ENCODE measurements at regions not wholly inside any gene's neighbourhood (a gene's known extent, or its start where the extent isn't known, plus 50 kb on each side); places are given as distances from the start of the nearest gene placed in this dataset.

DNA sequence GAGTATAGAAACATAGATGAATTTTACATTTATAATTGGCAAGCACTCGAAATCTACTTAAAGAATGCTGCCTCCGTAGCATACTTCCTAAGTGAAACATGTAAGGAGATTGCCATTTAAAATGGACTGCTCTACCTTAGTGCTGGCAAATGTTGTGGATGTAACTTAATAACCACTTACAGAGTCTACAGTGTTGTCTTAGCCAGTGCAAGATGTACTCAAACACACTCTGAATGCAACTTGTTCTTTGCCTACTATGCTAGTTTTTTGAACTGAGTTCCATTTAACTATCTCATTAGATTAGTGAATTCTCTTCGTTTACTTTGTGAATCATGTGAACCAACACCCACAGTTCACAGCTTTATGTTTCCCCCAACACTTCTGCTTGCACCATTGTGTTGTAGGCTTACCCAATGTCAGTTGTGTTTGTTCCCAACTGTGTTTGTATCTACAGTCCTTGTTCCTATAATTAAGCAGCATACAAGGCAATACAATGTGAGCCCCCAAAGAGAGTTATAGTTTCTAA, 345.5 kb upstream of the LYPLAL1 start:
- DNase-seq: no peak

DNA sequence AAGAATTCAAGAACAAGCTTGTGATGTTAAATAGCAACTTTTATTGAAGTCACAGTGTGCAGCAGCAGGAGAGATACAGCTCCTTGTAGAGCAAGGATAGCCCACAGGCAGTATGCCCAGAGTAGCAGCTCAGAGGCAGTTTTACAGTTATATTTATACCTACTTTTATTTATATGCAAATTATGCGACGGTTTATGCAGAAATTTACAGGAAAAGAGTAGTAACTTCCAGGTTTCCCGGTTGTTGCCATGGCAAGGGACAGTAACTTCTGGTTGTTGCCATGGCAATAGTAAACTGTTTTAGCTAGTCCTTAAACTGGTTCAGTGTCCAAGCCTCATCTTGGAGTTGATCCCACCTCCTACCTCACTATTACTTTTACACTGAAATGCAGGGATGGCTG, 344.6 kb upstream of the LYPLAL1 start:
- DNase-seq: no peak

DNA sequence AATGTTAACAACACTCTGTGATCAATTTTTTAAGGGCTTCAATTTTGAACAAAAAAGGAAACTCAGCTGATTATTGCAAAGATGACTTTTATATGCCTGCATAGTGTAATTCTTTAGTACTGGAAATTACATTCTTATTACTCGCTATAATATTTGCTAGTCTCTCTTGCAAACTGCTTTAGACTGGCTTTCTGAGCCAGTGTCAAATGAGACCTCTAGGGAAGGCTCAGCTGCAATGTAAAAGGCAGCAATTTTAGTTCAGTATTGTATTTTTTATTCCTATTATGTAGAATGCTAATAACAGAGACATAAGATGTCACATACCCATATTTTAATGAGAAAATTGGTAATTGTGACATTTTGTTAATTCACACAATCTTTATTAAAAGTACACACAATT, 338.1 kb upstream of the LYPLAL1 start:
- no peak for DNase-seq

DNA sequence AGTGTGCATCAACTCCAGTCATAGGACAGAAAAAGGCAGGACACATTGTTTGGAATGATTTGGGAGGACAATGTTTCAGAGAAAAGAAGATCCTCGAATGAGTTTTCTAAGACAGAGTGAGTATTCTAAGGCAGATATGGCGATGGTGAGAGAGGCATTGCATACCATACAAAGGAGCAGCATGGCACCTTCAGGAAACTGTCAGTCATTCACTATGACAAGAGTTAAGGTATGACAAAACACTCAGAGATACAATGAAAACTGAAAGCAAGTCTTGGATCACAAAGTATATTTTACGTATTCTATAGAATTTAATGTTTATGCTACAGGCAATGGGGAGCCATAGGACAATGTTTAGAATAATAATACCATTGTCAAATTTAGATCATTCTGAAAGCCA, 337.4 kb upstream of the LYPLAL1 start:
- DNase-seq: no peak

DNA sequence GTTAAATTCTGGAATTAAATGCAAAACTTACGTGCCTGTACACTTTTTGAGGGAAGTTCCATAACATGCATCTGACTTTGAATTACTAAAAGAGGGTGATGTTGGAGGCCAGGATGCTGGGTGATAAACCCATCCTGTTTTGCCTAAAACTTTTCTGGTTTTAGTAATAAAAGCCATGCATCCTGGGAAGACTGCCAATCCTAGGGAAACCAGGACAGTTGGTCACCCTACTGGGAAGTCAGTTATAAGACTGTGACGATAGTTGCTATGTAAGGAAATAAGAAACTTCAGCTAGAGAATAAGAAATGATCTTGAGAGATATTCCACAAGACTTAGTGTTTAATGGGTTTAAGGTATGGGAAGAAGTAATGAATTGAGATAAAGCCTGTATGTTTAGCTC, 336.6 kb upstream of the LYPLAL1 start:
- peak; percentile 27 for DNase-seq

DNA sequence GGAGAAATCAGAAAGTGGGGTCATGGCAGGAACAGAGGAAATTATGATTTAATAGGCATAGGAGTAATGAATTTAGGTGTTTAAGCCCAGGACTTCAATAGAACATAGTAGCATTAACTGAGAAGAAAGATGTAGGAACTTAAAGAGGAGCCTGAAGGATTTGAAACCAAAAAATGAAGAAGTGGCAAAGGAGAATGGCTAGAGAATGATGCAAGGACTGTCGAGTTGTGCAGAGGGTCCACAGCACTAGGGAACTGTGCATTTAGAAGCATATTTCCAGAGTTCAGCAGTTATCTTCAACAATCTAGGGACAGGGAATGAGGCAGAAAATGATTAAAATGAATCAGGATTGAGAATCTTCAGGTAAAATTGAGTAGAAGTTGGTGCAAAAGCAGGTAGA, 328.1 kb upstream of the LYPLAL1 start:
- no peak for DNase-seq

DNA sequence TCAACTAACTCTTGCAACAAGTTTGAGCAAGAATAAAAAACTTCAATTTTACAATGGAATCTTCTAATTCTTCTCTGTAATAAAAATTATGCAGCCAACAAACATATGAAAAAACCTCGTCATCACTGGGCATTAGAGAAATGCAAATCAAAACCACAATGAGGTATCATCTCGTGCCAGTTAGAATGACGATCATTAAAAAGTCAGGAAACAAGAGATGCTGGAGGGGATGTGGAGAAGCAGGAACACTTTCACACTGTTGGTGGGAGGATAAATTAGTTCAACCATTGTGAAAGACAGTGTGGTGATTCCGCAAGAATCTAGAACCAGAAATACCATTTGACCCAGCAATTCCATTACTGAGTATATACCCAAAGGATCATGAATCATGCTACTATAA, 327.5 kb upstream of the LYPLAL1 start:
- DNase-seq: no peak

DNA sequence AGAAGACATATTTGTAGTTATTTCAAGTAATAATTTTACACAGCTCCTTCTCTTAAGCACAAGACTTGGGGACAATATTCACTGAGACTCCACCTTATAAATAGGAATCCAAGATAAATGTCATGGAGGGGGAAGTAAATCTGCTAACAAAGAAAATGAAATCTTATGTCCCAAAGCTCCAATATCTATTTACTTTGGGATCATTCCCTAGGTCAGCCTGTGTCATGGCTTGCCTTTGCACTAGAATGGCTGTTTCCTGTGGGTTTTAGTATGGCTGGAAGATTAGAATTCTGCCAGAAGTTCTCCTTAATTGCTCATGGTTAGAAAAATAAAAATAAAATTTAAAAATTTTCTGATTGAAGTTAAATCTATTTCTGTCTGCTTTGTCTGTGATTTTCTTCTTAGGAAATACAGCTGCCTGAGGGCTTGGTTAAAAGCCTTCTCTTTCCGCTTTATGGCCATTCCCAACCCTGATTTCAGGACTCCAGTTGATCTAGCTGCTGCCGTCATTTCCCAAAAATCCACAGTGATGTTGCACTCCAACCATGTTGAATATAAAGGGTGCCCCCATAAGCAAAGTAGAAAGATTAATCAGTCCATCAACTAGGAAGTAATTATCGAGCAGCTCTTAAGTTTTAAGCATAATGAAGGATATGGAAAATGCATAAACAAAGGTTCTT, 326.4 kb upstream of the LYPLAL1 start:
- DNase-seq: no peak

DNA sequence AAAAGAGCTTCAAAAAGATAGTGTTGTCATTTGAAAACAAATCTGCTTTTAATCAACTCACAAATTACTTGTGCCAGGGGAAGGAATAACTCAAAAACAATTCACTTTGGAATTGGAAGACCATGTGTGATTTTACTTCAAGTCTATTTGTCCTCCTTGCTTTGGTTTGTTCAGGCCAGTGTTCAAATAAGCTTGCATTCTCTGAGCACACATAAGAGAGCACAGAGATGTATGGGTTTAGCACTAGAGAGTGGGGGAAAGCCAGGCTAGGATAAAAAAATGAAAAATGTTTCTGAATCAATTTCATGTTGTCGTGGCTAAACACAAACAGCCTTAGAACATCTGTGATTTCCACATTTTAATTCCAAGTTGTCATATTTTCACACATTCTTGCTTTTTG, 325.7 kb upstream of the LYPLAL1 start:
- no peak for DNase-seq

DNA sequence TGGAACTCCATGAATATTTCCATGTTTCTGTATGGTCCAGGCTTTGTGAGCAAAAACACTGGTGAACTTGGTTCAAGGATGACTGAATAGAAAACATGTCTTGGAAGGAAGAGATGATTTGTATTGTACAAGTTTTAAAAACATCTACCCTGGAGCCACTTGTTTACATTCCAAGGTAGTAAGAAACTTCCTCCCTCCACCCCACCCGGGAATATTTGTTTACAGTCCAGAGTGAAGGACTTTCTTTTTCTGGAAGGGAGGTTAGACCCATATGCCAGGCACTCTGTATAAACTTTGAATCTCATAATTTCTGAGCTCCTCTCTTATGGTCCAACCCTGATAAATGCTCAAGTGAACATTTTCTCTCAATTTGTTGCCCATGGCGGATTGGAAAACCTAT, 323.3 kb upstream of the LYPLAL1 start:
- no peak for DNase-seq

DNA sequence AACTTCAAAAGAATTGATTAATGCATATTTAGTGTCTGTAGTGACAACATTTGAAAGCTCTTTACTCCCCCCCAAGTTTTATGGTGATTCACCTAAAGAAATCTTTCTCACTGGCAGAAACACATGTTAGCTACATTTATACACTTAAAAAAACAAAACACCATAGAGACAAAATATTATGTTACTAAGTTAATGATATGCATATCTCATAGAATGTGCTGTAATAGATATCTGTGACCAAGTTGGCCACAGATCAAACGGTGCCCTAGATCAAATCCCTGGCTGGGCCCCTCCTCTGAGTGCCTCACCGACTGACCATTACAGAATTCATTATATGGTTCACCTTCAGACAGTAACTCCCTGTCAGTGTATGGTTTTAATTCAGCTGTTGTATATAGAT, 322.1 kb upstream of the LYPLAL1 start:
- DNase-seq: peak; percentile 48

DNA sequence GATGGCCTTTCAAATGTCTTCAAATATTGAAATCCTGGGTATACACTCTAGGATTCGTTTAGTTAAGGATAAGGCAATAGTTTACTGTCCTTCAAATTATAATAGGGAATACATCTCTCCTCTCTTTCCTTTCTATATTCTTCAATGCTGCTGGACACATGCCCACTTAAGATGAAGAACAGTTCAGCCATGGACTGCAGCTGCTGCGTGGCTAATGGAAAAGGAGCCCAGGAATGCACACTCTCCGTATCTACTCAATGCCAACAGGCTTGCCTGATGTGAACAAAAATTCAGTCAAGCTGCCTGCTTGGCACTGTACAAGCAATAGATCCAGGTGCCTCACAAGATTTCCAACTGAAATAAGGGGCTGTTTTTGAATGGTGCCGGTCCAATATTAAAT, 321.2 kb upstream of the LYPLAL1 start:
- no peak for DNase-seq

DNA sequence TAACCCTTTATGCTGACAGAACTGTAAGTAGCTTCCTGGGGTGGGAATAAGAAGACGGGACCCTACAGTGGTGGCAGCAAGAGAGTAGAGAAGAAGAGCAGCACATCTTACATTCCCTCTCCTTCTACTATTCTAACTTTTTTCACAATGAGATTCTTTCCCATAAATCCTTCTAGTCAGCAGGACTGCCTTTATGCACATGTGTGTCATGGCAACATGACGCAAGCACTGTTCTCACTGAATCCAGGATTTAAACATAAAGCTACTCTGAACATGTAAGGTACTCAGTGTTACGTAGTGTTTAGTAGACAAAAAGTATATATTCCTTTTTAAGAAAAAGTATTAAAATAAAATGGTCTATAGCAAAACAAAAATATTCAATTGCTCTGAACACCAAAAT, 309.7 kb upstream of the LYPLAL1 start:
- peak; percentile 39 for DNase-seq

DNA sequence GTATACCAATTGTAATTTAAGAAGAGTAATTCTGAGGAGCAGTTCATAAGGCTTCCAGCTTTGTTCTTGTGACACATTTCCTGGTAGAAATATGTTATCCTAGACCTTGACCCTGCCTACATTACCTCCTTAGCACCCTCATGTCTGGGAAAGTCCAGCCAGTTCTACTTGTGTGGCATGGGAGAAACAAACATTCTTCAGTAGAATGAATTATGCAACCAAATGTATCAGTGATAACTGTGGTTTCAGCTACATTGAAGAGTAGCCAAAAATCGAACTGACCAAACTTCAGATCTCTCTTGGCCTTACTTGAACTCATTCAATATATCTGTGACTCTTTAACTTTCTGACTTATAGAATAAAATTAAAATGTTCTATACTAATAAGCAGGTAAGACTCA, 308.1 kb upstream of the LYPLAL1 start:
- peak; percentile 67 for DNase-seq

DNA sequence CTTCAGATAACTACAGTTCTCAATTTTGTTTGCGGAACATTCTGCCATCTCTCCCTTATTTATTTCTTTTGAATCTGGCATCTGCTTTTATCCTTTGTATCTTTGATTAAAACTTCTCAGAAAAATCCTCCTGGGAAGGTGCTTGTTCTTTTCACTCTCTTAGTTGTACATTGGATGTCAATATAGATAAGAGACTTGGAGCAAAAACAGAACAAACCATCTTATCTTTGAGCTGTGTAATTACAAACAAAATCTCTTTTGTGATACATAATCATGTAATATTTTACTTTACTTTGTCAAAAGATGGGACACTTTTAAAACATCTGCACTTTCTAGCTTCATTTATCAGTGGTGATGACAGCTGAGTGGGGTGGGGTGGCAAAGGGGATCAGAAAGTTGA, 307.2 kb upstream of the LYPLAL1 start:
- no peak for DNase-seq

DNA sequence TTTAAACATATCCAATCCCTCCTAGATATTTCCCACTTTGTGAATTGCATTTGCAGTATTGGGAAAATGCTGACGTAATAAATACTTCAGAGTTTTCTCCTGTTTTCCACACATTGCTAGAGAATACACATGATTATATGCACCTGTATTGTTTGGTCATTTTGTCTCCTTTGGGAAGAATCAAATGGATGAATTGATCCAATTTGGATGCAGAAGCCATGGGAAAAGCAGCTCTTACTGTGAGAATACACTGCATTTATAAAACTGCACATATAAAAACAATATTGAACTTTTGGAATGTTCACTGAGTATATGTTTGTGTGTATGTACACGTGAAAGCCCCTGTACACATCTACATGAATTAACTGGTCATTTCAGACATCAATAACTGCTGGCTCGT, 306.6 kb upstream of the LYPLAL1 start:
- no peak for DNase-seq

DNA sequence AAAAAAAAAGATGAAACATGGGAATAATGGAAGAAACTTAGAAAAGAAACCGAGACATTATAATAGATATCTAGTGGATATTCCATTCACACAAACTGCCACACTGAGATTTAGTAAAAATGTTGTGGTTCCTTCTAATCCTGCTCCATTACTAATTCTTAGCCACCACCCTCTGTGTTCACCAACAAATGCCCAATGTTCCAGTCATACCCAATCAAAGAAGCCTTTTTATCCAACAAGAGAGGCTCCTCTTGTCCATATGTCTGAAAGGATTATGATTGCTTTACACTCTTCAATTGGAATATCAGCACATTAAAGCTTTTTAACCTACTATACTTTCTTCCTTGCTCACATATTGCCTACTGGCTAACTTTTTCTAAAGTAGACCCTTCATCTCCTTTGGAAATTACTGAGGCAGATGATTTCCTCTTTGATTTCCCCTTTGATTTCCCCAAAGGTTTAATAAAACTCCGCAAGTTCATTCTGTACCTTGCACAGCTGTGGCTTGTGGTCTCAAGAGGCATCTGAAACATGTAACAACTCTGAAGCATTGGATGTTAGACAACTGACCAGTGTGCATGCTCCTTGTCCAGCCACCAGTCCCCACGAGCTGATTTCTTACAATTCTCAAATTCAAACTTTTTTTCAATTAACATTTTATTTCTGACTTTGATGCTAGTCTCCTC, 305.6 kb upstream of the LYPLAL1 start:
- DNase-seq: peak; percentile 36

DNA sequence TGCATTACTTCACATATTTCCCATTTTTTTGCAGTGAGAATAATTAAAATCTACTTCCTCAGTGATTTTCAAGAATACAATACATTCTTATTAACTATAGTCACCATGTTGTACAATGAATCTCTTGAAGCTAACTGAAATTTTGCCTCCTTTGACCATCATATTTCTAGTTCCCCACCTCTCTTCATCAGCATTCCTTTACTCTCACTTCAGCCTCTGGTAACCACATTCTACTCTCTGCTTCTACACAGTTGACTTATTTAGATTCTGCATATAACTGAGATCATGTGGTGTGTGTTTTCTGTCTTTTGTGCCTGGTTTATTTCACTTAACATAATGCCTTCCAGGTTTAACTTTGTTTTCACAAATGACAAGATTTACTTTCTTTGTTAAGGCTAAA, 304.4 kb upstream of the LYPLAL1 start:
- DNase-seq: peak; percentile 49

DNA sequence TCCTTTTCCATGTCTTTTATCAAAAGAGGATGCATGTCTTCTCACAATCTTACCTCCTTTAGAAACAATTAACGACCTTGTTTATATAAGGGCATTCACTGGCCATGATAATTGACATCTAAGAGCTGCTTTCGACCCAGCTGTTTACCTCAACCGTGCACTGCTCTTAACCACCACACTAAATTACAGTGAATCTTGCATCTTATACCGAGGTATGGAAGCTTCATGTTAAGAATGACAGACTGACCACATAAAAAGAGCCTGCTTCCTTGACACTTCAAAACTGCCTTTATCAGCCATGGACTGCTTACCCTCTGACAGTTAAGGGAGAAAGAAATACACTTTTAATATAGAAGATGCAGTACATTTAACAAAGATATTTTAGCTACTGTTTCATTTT, 301.7 kb upstream of the LYPLAL1 start:
- DNase-seq: no peak

DNA sequence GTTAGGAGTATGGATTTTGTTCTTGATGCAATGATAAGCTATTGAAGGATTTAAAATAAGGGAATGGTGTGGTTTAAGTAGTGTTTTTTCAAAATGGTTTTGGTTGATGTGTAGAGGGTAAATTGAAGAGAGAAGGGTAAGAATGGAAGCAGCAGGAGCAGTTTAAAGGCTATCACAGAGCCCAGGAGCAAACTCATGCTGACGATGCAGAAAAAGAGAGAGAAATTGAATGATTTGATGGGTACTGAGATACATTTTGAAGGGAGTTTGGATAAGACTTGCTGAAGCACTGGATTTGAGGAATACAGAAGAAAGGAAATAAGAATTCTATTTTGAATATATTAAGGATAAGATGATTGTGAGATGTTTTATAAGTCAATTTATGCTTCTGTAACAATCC, 300.8 kb upstream of the LYPLAL1 start:
- DNase-seq: no peak

DNA sequence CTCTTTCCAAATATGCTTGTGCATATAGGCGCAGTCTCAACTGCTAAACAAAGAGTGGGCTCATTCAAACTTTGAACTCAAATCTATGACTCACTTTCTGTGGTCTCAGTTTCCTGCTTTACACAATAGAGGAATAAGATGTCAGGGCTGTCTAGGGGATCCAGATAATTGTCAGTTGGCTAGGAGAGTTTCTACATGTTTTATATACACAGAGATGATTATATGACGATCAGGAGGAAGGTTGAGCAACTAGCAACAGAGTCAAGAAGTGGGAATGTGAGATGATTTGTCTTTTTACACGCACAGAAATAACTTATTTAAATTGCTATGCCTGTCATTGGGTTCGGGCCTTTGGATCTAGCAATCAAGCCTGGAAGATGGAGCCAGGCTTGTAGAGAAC, 299.4 kb upstream of the LYPLAL1 start:
- DNase-seq: peak; percentile 94

DNA sequence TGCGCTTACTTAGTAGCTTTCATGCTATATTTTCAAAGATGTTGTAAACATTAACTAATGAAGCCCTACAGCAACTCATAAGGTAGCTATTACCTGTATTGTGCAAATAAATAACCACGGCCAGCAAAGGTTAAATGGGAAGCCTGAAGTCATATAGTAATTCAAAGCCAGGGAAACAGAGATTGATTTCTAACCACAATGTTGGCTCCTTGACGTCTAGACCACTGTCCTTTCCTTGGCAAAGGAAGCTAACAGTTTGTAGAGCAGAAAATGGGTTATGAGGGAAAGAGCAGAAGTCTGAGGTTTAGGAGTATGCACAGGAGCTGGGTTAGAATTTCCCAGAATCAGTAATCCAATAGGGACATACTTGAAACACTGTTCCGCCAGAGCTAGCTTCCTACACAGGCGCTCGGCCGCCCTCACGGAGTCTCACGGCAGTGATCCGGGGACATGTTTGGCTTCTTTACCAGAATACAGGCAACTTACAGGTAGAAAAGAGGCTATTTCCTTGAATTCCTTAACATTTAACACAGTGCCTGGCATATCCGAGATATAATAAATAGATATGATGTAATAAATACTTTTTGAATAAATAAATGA, 298.8 kb upstream of the LYPLAL1 start:
- DNase-seq: peak; percentile 29

DNA sequence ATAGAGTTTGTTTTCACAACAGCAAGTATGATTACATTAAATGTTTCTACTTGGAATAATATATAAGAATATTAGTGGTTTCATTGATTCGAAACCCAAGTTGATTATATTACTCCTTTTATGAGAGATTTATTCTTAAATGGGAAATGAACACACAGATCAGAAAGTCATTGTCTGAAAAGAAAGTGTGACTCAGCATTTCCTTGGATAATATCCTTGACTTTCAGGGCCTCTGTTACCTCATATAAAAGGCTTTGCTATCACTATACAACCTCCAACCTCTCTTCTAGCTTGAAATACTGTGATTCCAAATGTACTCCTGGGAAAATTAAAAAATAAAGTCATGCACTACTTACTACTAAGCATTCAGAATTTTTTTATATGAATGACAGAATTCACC, 295.3 kb upstream of the LYPLAL1 start:
- peak; percentile 43 for DNase-seq

DNA sequence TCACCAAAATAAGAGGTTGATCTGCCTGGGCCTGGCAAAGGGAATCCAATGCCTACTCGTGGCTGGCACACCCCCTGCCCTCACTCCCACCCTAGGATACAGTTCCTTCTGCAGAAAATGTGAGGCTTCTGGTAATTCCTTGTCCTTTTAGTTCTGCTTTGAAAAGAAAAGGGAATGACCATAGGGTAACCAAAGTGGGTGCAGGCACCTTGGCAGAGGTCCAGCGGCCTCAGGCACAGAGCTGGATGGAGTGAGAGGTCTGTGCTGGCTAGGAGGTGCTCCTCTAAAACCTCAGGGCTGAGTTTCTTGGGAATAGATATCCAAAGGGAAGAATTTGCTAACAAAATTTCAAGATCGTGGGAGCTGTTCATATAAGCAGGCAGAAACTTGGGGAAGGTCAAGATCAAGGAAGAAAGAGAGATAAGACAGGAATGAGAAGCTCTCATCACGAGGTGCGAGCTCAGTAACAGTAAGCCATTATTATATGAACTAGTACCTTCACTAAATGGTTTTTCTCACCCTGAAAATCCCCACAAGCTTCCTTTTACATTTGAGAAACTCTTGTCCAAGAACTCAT, 293.1 kb upstream of the LYPLAL1 start:
- DNase-seq: no peak

Data from fibroblast of upper back skin (primary cell).